ENCODE measurements at regions not wholly inside any gene's neighbourhood (a gene's known extent, or its start where the extent isn't known, plus 50 kb on each side); places are given as distances from the start of the nearest gene placed in this dataset.

- ChIA-PET POLR2A (no interaction called here), CTCF (no interaction called here)
- ATAC-seq (no peak), DNase-seq (ENCODE audit: low read depth, low spot score) (no peak)
- BruUV-seq (replicated peaks) = no TSS peak
- Histone ChIP-seq H3K36me3 (ENCODE audit: control insufficient read depth, insufficient read depth, low read length) (no peaks in the 10 kb centered on the region), H3K9me3 (ENCODE audit: control insufficient read depth, insufficient read depth, low read depth, low read length) (no peaks in the 10 kb centered on the region), H3K4me3 (ENCODE audit: low read depth in 2 of 2, low read length in 2 of 2) (no peak overlapping the region), H3K4me1 (ENCODE audit: control insufficient read depth, insufficient read depth, low read length) (no peaks in the 10 kb centered on the region), H3K27me3 (ENCODE audit: control insufficient read depth, insufficient read depth, low read length) (no peaks in the 10 kb centered on the region), H3K27ac (ENCODE audit: low read length) (no peak overlapping the region)
- intact Hi-C loops (cut with micrococcal nuclease; ENCODE audit: unreplicated experiment) = no loop called here
- in situ Hi-C loops (cut with HindIII; ENCODE audit: low pct_unique_long_range_greater_than_20kb, low sequenced_read_pairs) = no loop called here
- TF ChIP-seq SIN3A (IDR thresholded peaks at IDR 0.05; ENCODE audit: borderline replicate concordance, insufficient read depth, low read depth, low read length) (no peak), CTCF (IDR thresholded peaks at IDR 0.05) (no peak), POLR2AphosphoS5 (IDR thresholded peaks at IDR 0.05; ENCODE audit: low read depth, low read length) (no peak), TCF7L2 (IDR thresholded peaks at IDR 0.05; ENCODE audit: low read depth, low read length) (no peak)
- TF ChIP-seq, protein P1, sequence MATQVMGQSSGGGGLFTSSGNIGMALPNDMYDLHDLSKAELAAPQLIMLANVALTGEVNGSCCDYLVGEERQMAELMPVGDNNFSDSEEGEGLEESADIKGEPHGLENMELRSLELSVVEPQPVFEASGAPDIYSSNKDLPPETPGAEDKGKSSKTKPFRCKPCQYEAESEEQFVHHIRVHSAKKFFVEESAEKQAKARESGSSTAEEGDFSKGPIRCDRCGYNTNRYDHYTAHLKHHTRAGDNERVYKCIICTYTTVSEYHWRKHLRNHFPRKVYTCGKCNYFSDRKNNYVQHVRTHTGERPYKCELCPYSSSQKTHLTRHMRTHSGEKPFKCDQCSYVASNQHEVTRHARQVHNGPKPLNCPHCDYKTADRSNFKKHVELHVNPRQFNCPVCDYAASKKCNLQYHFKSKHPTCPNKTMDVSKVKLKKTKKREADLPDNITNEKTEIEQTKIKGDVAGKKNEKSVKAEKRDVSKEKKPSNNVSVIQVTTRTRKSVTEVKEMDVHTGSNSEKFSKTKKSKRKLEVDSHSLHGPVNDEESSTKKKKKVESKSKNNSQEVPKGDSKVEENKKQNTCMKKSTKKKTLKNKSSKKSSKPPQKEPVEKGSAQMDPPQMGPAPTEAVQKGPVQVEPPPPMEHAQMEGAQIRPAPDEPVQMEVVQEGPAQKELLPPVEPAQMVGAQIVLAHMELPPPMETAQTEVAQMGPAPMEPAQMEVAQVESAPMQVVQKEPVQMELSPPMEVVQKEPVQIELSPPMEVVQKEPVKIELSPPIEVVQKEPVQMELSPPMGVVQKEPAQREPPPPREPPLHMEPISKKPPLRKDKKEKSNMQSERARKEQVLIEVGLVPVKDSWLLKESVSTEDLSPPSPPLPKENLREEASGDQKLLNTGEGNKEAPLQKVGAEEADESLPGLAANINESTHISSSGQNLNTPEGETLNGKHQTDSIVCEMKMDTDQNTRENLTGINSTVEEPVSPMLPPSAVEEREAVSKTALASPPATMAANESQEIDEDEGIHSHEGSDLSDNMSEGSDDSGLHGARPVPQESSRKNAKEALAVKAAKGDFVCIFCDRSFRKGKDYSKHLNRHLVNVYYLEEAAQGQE (IDR thresholded peaks at IDR 0.05; ENCODE audit: insufficient read depth in 1 of 2, low read depth in 2 of 2, low read length in 1 of 2) = no peak
Observed at GRCh38 chr12:13692332-13692731, 289.1 kb downstream of the GRIN2B start.

- no peak overlapping the region for H3K27ac ChIP-seq (ENCODE audit: low read length)
- ChIA-PET CTCF (no interaction called here), POLR2A (no interaction called here)
- no TSS peak for BruUV-seq (replicated peaks)
- DNase-seq (ENCODE audit: low read depth, low spot score) (no peak), ATAC-seq (no peak)
- no peak for TF ChIP-seq CTCF (IDR thresholded peaks at IDR 0.05)
- no peak for TF ChIP-seq TCF7L2 (IDR thresholded peaks at IDR 0.05; ENCODE audit: low read depth, low read length)
- TF ChIP-seq SIN3A (IDR thresholded peaks at IDR 0.05; ENCODE audit: borderline replicate concordance, insufficient read depth, low read depth, low read length) = no peak
- TF ChIP-seq POLR2AphosphoS5 (IDR thresholded peaks at IDR 0.05; ENCODE audit: low read depth, low read length) = no peak
- TF ChIP-seq, protein P1 (IDR thresholded peaks at IDR 0.05; ENCODE audit: insufficient read depth in 1 of 2, low read depth in 2 of 2, low read length in 1 of 2) = no peak
- no peak overlapping the region for H3K4me3 ChIP-seq (ENCODE audit: low read depth in 2 of 2, low read length in 2 of 2)
- H3K4me1 ChIP-seq (ENCODE audit: control insufficient read depth, insufficient read depth, low read length) = no peaks in the 10 kb centered on the region
- no peaks in the 10 kb centered on the region for H3K36me3 ChIP-seq (ENCODE audit: control insufficient read depth, insufficient read depth, low read length)
- no peaks in the 10 kb centered on the region for H3K27me3 ChIP-seq (ENCODE audit: control insufficient read depth, insufficient read depth, low read length)
- intact Hi-C loops (cut with micrococcal nuclease; ENCODE audit: unreplicated experiment) (no loop called here), in situ Hi-C loops (cut with HindIII; ENCODE audit: low pct_unique_long_range_greater_than_20kb, low sequenced_read_pairs) (no loop called here)
- no peaks in the 10 kb centered on the region for H3K9me3 ChIP-seq (ENCODE audit: control insufficient read depth, insufficient read depth, low read depth, low read length)
Observed at GRCh38 chr12:13691598-13691997, 289.8 kb downstream of the GRIN2B start.

Data from Panc1 (cell line).